Testis (tissue), 2 donors: ENCODE measurements at regions not wholly inside any gene's neighbourhood (a gene's known extent, or its start where the extent isn't known, plus 50 kb on each side); places are given as distances from the start of the nearest gene placed in this dataset.
"Not testable (repeated sequence)": the region's sequence is repeated elsewhere in the genome, so short reads cannot be mapped to it uniquely, and the experiment has no call there.

Experiments used
- DNase-seq: peaks from one replicate; pipeline ENCODE4 v3.0.0-alpha.2; 2019
- H3K27ac ChIP-seq, 2 donors: fragments of 200-600 bp; sonication (generic); one replicate each; pipeline ENCODE4 v1.5.1; 2019
- H3K27me3 ChIP-seq: fragments of 200-600 bp; sonication (generic); one replicate; pipeline ENCODE4 v1.5.1; 2019
- H3K36me3 ChIP-seq: fragments of 200-600 bp; sonication (generic); one replicate; pipeline ENCODE4 v1.5.1; 2017; ENCODE audit warnings: low read depth; ENCODE audit errors: missing control alignments
- H3K4me1 ChIP-seq: fragments of 200-600 bp; sonication (generic); one replicate; pipeline ENCODE4 v1.5.1; 2019
- H3K4me3 ChIP-seq, 2 donors: fragments of 200-600 bp; sonication (generic); one replicate each; pipeline ENCODE4 v1.5.1; 2017 to 2019
- H3K9me3 ChIP-seq: fragments of 200-600 bp; sonication (generic); one replicate; pipeline ENCODE4 v1.5.1; 2017
- POLR2A ChIP-seq: fragments of 450-650 bp; IDR thresholded peaks from one replicate; pipeline ENCODE4 v1.6.1; 2017; ENCODE audit warnings: antibody characterized with exemption, mild to moderate bottlenecking, moderate library complexity
- WGBS, 2 donors: methylation state at CpG; one replicate each; pipeline ENCODE4 v1.1.5; 2018; 5-methylcytosine and 5-hydroxymethylcytosine counted together
- intact Hi-C: fragments of 100-400 bp; cut with DNase I; formaldehyde crosslinking; loops from one replicate; pipeline ENCODE4 v1.15.1; 2023; ENCODE audit warnings: low total_unique reads
- TF ChIP-seq, protein P1 (sequence below), 3 experiments: fragments of 450-650 bp in 2 of 3; fragments of 200-600 bp in 1 of 3; sonication (generic) in 1 of 3; IDR thresholded peaks; one replicate each; pipeline ENCODE4 v1.5.1; 2016 to 2019; ENCODE audit warnings: antibody characterized with exemption in 3 of 3, mild to moderate bottlenecking in 2 of 3, moderate library complexity in 1 of 3

DNA sequence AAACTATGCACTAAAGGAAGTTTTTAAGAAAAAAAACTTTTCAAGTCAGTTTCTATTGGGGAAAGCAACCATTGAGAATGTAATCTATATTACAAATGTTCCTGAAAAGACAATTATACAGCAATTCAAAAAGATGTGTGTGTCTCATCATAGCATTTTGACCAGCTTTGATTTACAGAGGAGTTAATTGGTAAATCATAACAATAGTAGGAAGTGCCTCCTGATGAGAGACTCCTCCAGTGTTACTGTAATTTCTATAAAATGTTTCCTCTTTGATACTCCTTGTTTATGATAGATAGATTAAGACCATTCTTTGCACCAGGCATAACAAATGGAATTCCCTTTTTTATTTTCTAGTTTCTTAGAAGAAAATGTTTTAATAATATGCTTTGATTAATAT lies 249.9 kb downstream of the CALCRL start:
- intact Hi-C loops, result no loop called here
- no peaks in the 10 kb centered on the region for H3K36me3 ChIP-seq
- no peak overlapping the region for H3K4me3 ChIP-seq
- H3K27ac ChIP-seq, result no peak overlapping the region
- no peaks in the 10 kb centered on the region for H3K4me1 ChIP-seq
- DNase-seq, result no peak
- no peaks in the 10 kb centered on the region for H3K27me3 ChIP-seq
- no peak for TF ChIP-seq POLR2A
- TF ChIP-seq, protein P1, sequence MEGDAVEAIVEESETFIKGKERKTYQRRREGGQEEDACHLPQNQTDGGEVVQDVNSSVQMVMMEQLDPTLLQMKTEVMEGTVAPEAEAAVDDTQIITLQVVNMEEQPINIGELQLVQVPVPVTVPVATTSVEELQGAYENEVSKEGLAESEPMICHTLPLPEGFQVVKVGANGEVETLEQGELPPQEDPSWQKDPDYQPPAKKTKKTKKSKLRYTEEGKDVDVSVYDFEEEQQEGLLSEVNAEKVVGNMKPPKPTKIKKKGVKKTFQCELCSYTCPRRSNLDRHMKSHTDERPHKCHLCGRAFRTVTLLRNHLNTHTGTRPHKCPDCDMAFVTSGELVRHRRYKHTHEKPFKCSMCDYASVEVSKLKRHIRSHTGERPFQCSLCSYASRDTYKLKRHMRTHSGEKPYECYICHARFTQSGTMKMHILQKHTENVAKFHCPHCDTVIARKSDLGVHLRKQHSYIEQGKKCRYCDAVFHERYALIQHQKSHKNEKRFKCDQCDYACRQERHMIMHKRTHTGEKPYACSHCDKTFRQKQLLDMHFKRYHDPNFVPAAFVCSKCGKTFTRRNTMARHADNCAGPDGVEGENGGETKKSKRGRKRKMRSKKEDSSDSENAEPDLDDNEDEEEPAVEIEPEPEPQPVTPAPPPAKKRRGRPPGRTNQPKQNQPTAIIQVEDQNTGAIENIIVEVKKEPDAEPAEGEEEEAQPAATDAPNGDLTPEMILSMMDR (IDR thresholded peaks at IDR 0.05), result no peak
- no peaks in the 10 kb centered on the region for H3K9me3 ChIP-seq

GRCh38 chr2:187194049-187194448 lies 254.0 kb downstream of the CALCRL start:
- no peaks in the 10 kb centered on the region for H3K4me1 ChIP-seq
- H3K27ac ChIP-seq, result no peak overlapping the region
- H3K9me3 ChIP-seq, result no peaks in the 10 kb centered on the region
- TF ChIP-seq, protein P1 (IDR thresholded peaks at IDR 0.05), result no peak
- no peak for TF ChIP-seq POLR2A
- H3K36me3 ChIP-seq, result no peaks in the 10 kb centered on the region
- H3K27me3 ChIP-seq, result no peaks in the 10 kb centered on the region
- no peak overlapping the region for H3K4me3 ChIP-seq
- intact Hi-C loops, result no loop called here
- DNase-seq, result no peak

GRCh38 chr2:187188783-187189631 lies 259.0 kb downstream of the CALCRL start:
- Histone ChIP-seq H3K4me3 (no peak overlapping the region), H3K27ac (no peak overlapping the region), H3K9me3 (no peaks in the 10 kb centered on the region), H3K4me1 (no peaks in the 10 kb centered on the region), H3K27me3 (no peaks in the 10 kb centered on the region), H3K36me3 (no peaks in the 10 kb centered on the region)
- no peak for DNase-seq
- 86 to 91% methylated on average over 4 of the region's 4 CpGs for WGBS, 2 donors
- intact Hi-C loops, result no loop called here
- no peak for TF ChIP-seq POLR2A
- TF ChIP-seq, protein P1 (IDR thresholded peaks at IDR 0.05), result no peak

GRCh38 chr2:187187519-187187918 lies 260.5 kb downstream of the CALCRL start:
- DNase-seq, result no peak
- Histone ChIP-seq H3K36me3 (no peaks in the 10 kb centered on the region), H3K4me3 (no peak overlapping the region), H3K4me1 (no peaks in the 10 kb centered on the region), H3K9me3 (no peaks in the 10 kb centered on the region), H3K27ac (no peak overlapping the region), H3K27me3 (no peaks in the 10 kb centered on the region)
- TF ChIP-seq POLR2A, result no peak
- TF ChIP-seq, protein P1 (IDR thresholded peaks at IDR 0.05), result no peak
- intact Hi-C loops, result no loop called here

DNA sequence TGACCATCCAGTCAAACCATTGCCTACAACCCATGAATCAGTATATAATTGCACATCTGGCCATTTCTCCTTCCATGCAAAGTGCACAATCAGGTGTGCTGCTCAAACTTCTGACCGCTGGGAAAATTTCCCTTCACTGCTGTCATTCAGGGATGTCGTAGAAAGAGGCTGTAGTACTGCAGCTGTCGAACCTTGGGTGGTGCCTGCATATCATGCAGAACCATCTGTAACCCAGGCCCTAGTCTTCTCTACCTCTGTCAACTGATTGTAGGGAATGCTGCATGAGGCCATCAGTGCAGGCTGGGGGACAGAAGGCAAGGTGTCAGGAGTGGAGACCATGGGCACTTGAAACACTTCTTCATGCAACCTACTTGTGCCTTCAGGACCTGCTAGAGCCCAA lies 267.5 kb downstream of the CALCRL start:
- no peak overlapping the region for H3K27ac ChIP-seq
- no peaks in the 10 kb centered on the region for H3K4me1 ChIP-seq
- H3K36me3 ChIP-seq, result no peaks in the 10 kb centered on the region
- no peak overlapping the region for H3K4me3 ChIP-seq
- TF ChIP-seq, protein P1 (IDR thresholded peaks at IDR 0.05), result no peak
- no peak for TF ChIP-seq POLR2A
- DNase-seq, result no peak
- H3K27me3 ChIP-seq, result no peaks in the 10 kb centered on the region
- no peaks in the 10 kb centered on the region for H3K9me3 ChIP-seq
- WGBS, 2 donors, result 96 to 100% methylated on average over 3 of the region's 3 CpGs
- intact Hi-C loops, result no loop called here

- intact Hi-C loops, H3K9me3 ChIP-seq, H3K27ac ChIP-seq, H3K4me1 ChIP-seq, H3K27me3 ChIP-seq, H3K36me3 ChIP-seq, H3K4me3 ChIP-seq, DNase-seq: not testable (repeated sequence)
- 64 to 88% methylated on average over 3 of the region's 3 CpGs for WGBS, 2 donors
Measured at GRCh38 chr2:187178876-187179275, 269.2 kb downstream of the CALCRL start.
